H1 (cell line): ENCODE measurements at regions not wholly inside any gene's neighbourhood (a gene's known extent, or its start where the extent isn't known, plus 50 kb on each side); places are given as distances from the start of the nearest gene placed in this dataset.

ENCODE experiments used
- CTCF ChIA-PET: fragments of 300-600 bp; sonication (Branson Sonifier 250); formaldehyde crosslinking; loops from one replicate; lab custom pipeline; 2021; ENCODE audit not compliant: partially characterized antibody; lab: Charles Lee
- POLR2A ChIA-PET: fragments of 300-600 bp; sonication (Branson Sonifier 250); formaldehyde crosslinking; loops from one replicate; lab custom pipeline; 2021; ENCODE audit warnings: inconsistent platforms; ENCODE audit not compliant: partially characterized antibody; lab: Charles Lee
- DNase-seq, 2 experiments: peaks; one replicate each; pipeline versions ENCODE4 v3.0.0 to v3.0.0-alpha.2; 2010 to 2022; ENCODE audit warnings: low spot score in 2 of 2, low read depth in 1 of 2, mixed read lengths in 1 of 2
- FAIRE-seq: peaks from 2 replicates; lab custom pipeline; 2011; peaks lifted over from hg19 to GRCh38; lab: Jason Lieb, UNC
- H2AFZ ChIP-seq: 2 replicates; pipeline ENCODE4 v1.8.1; 2012; ENCODE audit warnings: low read length, inconsistent platforms
- H2AK5ac ChIP-seq: 2 replicates; pipeline ENCODE4 v1.6.1; 2013; ENCODE audit warnings: low read depth, low read length
- H2BK120ac ChIP-seq: replicated peaks from 2 replicates; pipeline ENCODE3; 2013; ENCODE audit warnings: low read depth, low read length, inconsistent platforms
- H2BK12ac ChIP-seq: 2 replicates; pipeline ENCODE4 v1.6.1; 2013; ENCODE audit warnings: low read depth, low read length
- H2BK15ac ChIP-seq: 2 replicates; pipeline ENCODE4 v1.6.1; 2013; ENCODE audit warnings: low read length
- H2BK20ac ChIP-seq: 2 replicates; pipeline ENCODE4 v1.6.1; 2013; ENCODE audit warnings: low read length
- H2BK5ac ChIP-seq: 2 replicates; pipeline ENCODE4 v1.6.1; 2013; ENCODE audit warnings: low read depth, low read length
- H3K14ac ChIP-seq: 2 replicates; pipeline ENCODE4 v1.6.1; 2013; ENCODE audit warnings: inconsistent platforms; ENCODE audit not compliant: insufficient read length
- H3K18ac ChIP-seq: 2 replicates; pipeline ENCODE4 v1.6.1; 2013; ENCODE audit warnings: low read length; ENCODE audit errors: extremely low read depth
- H3K23ac ChIP-seq: 2 replicates; pipeline ENCODE4 v1.6.1; 2013; ENCODE audit warnings: inconsistent platforms; ENCODE audit not compliant: insufficient read length
- H3K23me2 ChIP-seq: 2 replicates; pipeline ENCODE4 v1.6.1; 2013; ENCODE audit warnings: low read depth, low read length
- H3K27ac ChIP-seq: 2 replicates; pipeline ENCODE4 v1.6.1; 2011; ENCODE audit warnings: low read depth, low read length, inconsistent platforms
- H3K27me3 ChIP-seq, 4 experiments: replicated peaks in 1 of 4; 1 replicate in 1 of 4; 2 replicates in 3 of 4; pipeline versions ENCODE4 v1.6.1 to v1.8.1; 2011 to 2013; ENCODE audit warnings: low read length in 3 of 4, mild to moderate bottlenecking in 3 of 4, inconsistent platforms in 2 of 4, mixed read lengths in 2 of 4, moderate library complexity in 1 of 4; ENCODE audit not compliant: control insufficient read depth in 3 of 4, insufficient read depth in 3 of 4; ENCODE audit errors: extremely low read depth in 1 of 4
- H3K36me3 ChIP-seq, 4 experiments: 2 replicates each; pipeline versions ENCODE4 v1.6.1 to v1.8.1; 2011 to 2013; ENCODE audit warnings: mild to moderate bottlenecking in 4 of 4, low read length in 3 of 4, moderate library complexity in 2 of 4, control low read depth in 1 of 4, inconsistent platforms in 1 of 4; ENCODE audit not compliant: insufficient read depth in 4 of 4, control insufficient read depth in 2 of 4
- H3K4ac ChIP-seq: replicated peaks from 2 replicates; pipeline ENCODE3; 2013; ENCODE audit warnings: low read length, low read depth, mixed read lengths, inconsistent platforms; ENCODE audit not compliant: insufficient read length
- H3K4me1 ChIP-seq, 4 experiments: replicated peaks in 1 of 4; 1 replicate in 1 of 4; 2 replicates in 3 of 4; pipeline versions ENCODE4 v1.6.1 to v1.8.1; 2011 to 2013; ENCODE audit warnings: low read length in 3 of 4, inconsistent platforms in 2 of 4, mixed read lengths in 1 of 4; ENCODE audit not compliant: insufficient read depth in 4 of 4, control insufficient read depth in 3 of 4
- H3K4me2 ChIP-seq, 2 experiments: 2 replicates each; pipeline versions ENCODE4 v1.6.1 to v1.8.1; 2011 to 2013; ENCODE audit warnings: low read depth in 2 of 2, low read length in 2 of 2, control low read depth in 1 of 2, inconsistent platforms in 1 of 2, mild to moderate bottlenecking in 1 of 2; ENCODE audit not compliant: insufficient read depth in 1 of 2
- H3K4me3 ChIP-seq, 4 experiments: fragments of 200-600, 300-600 bp in 1 of 4; sonication (generic), shearing (Covaris generic), sonication (Bioruptor Twin) in 1 of 4; 2 replicates each; pipeline versions ENCODE4 v1.5.1 to v1.8.1; 2011 to 2016; ENCODE audit warnings: low read length in 4 of 4, low read depth in 3 of 4, control low read depth in 2 of 4, inconsistent platforms in 2 of 4, mild to moderate bottlenecking in 2 of 4, mixed read lengths in 1 of 4, moderate library complexity in 1 of 4; ENCODE audit not compliant: insufficient read depth in 2 of 4; ENCODE audit errors: extremely low read depth in 1 of 4
- H3K56ac ChIP-seq: replicated peaks from 2 replicates; pipeline ENCODE3; 2013; ENCODE audit warnings: low read depth, mild to moderate bottlenecking, mixed read lengths, low read length, inconsistent platforms; ENCODE audit not compliant: insufficient read length
- H3K79me1 ChIP-seq: 2 replicates; pipeline ENCODE4 v1.6.1; 2013; ENCODE audit warnings: low read depth, low read length, control low read depth
- H3K79me2 ChIP-seq, 2 experiments: 2 replicates each; pipeline versions ENCODE4 v1.6.1 to v1.8.1; 2012 to 2013; ENCODE audit warnings: low read length in 2 of 2, mild to moderate bottlenecking in 2 of 2, inconsistent platforms in 1 of 2; ENCODE audit not compliant: insufficient read depth in 2 of 2, control insufficient read depth in 1 of 2
- H3K9ac ChIP-seq, 4 experiments: replicated peaks in 1 of 4; 1 replicate in 1 of 4; 2 replicates in 3 of 4; pipeline versions ENCODE4 v1.6.1 to v1.8.1; 2011 to 2013; ENCODE audit warnings: low read depth in 3 of 4, low read length in 3 of 4, control low read depth in 2 of 4, mild to moderate bottlenecking in 2 of 4, moderate library complexity in 2 of 4, inconsistent platforms in 1 of 4; ENCODE audit errors: extremely low read depth in 1 of 4
- H3K9me3 ChIP-seq, 2 experiments: 2 replicates each; pipeline versions ENCODE4 v1.6.1 to v1.8.1; 2012 to 2013; ENCODE audit warnings: mild to moderate bottlenecking in 2 of 2, moderate library complexity in 2 of 2, control low read depth in 1 of 2, inconsistent platforms in 1 of 2, low read depth in 1 of 2, low read length in 1 of 2, mixed read lengths in 1 of 2; ENCODE audit not compliant: insufficient read depth in 2 of 2
- H4K20me1 ChIP-seq, 2 experiments: replicated peaks in 1 of 2; 2 replicates each; pipeline versions ENCODE3 to v1.8.1; 2011 to 2013; ENCODE audit warnings: inconsistent platforms in 2 of 2, low read length in 2 of 2, mild to moderate bottlenecking in 1 of 2; ENCODE audit not compliant: insufficient read depth in 2 of 2, control insufficient read depth in 1 of 2
- H4K5ac ChIP-seq: 2 replicates; pipeline ENCODE4 v1.6.1; 2013; ENCODE audit warnings: low read length, low read depth, mixed read lengths, inconsistent platforms; ENCODE audit not compliant: insufficient read length
- H4K8ac ChIP-seq: 2 replicates; pipeline ENCODE4 v1.8.0; 2013; ENCODE audit warnings: mild to moderate bottlenecking, moderate library complexity, low read length, inconsistent platforms; ENCODE audit not compliant: insufficient read depth; ENCODE audit errors: extremely low read depth
- H4K91ac ChIP-seq: replicated peaks from 2 replicates; pipeline ENCODE3; 2013; ENCODE audit warnings: low read length, mixed read lengths, inconsistent platforms; ENCODE audit not compliant: insufficient read length
- RFX5 ChIP-seq: IDR thresholded peaks from 2 replicates; pipeline ENCODE4 v1.6.1; 2011; ENCODE audit warnings: low read depth, low read length, improper control_type of control experiment, borderline replicate concordance
- WGBS, 2 experiments: shearing (Covaris generic) in 1 of 2; methylation state at CpG; one replicate each; pipeline versions ENCODE4 v1.1.6 to v1.1.7; 2013 to 2015; ENCODE audit warnings: low lambda C conversion rate in 2 of 2, mixed read lengths in 2 of 2, inconsistent platforms in 1 of 2, low coverage in 1 of 2, missing lambda C conversion rate in 1 of 2; ENCODE audit not compliant: insufficient replicate concordance in 2 of 2, insufficient coverage in 1 of 2, insufficient read length in 1 of 2; ENCODE audit errors: extremely low coverage in 1 of 2, missing lambda C conversion rate in 1 of 2; 5-methylcytosine and 5-hydroxymethylcytosine counted together

DNA sequence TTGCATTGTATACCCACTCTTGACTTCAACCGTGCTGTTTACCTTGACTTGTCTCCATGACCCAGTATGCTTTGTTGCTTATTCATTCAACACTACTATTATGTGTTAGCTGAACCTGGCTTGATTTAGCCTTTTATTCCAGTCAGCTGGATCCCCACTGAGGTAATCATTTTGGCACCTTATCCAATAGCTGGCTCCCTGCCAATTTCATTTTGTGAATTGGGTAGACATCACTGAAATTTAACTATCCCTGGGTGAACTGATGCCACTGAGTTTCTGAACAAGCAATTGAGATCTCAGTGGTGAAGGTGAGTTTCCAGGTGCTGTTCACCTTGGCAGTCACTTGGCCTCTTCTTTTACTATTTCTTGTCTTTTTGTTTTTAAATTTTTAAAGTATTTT is 584.3 kb downstream of the ADCYAP1 start:
- H3K27ac ChIP-seq, result no peak overlapping the region
- DNase-seq, result no peak
- H2AK5ac ChIP-seq, result no peak overlapping the region
- no peaks in the 10 kb centered on the region for H3K9me3 ChIP-seq
- no peaks in the 10 kb centered on the region for H3K4me1 ChIP-seq
- no peak overlapping the region for H3K23ac ChIP-seq
- no peak overlapping the region for H4K5ac ChIP-seq
- no peaks in the 10 kb centered on the region for H3K36me3 ChIP-seq
- H4K20me1 ChIP-seq, result peaks cover 0 to 1% of the 10 kb centered on the region in 2 experiments
- no peak overlapping the region for H2AFZ ChIP-seq
- no peak overlapping the region for H3K18ac ChIP-seq
- ChIA-PET CTCF (no interaction called here), POLR2A (no interaction called here)
- H3K56ac ChIP-seq, result no peak overlapping the region
- H2BK15ac ChIP-seq, result no peak overlapping the region
- no peak for TF ChIP-seq RFX5
- no peaks in the 10 kb centered on the region for H3K27me3 ChIP-seq
- no peak overlapping the region for H3K4me2 ChIP-seq
- no peaks in the 10 kb centered on the region for H3K23me2 ChIP-seq
- WGBS, 2 experiments, result 90% methylated on average over 1 of the region's 1 CpG; no CpG with 5 or more reads in 1 of the 2 experiments
- no peak for FAIRE-seq
- H2BK5ac ChIP-seq, result no peak overlapping the region
- H2BK12ac ChIP-seq, result no peak overlapping the region
- no peak overlapping the region for H2BK120ac ChIP-seq
- no peaks in the 10 kb centered on the region for H3K79me2 ChIP-seq
- no peak overlapping the region for H3K14ac ChIP-seq
- H4K91ac ChIP-seq, result no peak overlapping the region
- H3K9ac ChIP-seq, result no peak overlapping the region
- no peak overlapping the region for H3K4me3 ChIP-seq
- H3K4ac ChIP-seq, result no peak overlapping the region
- no peak overlapping the region for H2BK20ac ChIP-seq
- H3K79me1 ChIP-seq, result no peaks in the 10 kb centered on the region
- H4K8ac ChIP-seq, result no peak overlapping the region
